GM12878 (cell line): ENCODE measurements at regions not wholly inside any gene's neighbourhood (a gene's known extent, or its start where the extent isn't known, plus 50 kb on each side); places are given as distances from the start of the nearest gene placed in this dataset.
A peak's percentile ranks its signal among the peaks of the same experiment; 100 is the strongest.

ENCODE experiments used
- ATAC-seq: fragments of 200-7000 bp; cut with Tn5 transposase; 3 replicates; pipeline ENCODE4 v1.9.1; 2020; ENCODE audit warnings: mild to moderate bottlenecking, moderate library complexity
- BruUV-seq: library from RNA; stranded (reverse); fragments of 400-500 nt; replicated peaks from 2 replicates; lab custom pipeline; 2021; lab: Mats Ljungman, UMichigan
- CTCF ChIA-PET: fragments of 300-600 bp; sonication (Branson Sonifier 250); formaldehyde crosslinking; extraction: SDS; loops from one replicate; lab custom pipeline; 2021; ENCODE audit warnings: inconsistent platforms; lab: Yijun Ruan, JAX
- POLR2A ChIA-PET: fragments of 350-600 bp; formaldehyde crosslinking; extraction: SDS; loops from one replicate; lab custom pipeline; 2021; ENCODE audit warnings: inconsistent platforms; lab: Charles Lee
- RAD21 ChIA-PET: fragments of 300-600 bp; sonication (Branson Sonifier 250); formaldehyde crosslinking; loops from one replicate; lab custom pipeline; 2023; ENCODE audit warnings: antibody characterized with exemption; ENCODE audit not compliant: unreplicated experiment; lab: Charles Lee
- SMC1A ChIA-PET: fragments of 300-600 bp; sonication (Branson Sonifier 250); formaldehyde crosslinking; loops from one replicate; lab custom pipeline; 2023; ENCODE audit not compliant: unreplicated experiment, uncharacterized antibody; lab: Charles Lee
- DNase-seq: peaks from one replicate; pipeline ENCODE4 v3.0.0-alpha.2; 2011; ENCODE audit warnings: low read depth, low spot score
- FAIRE-seq: peaks from 3 replicates; lab custom pipeline; 2011; peaks lifted over from hg19 to GRCh38; lab: Jason Lieb, UNC
- H2AFZ ChIP-seq: 2 replicates; pipeline ENCODE4 v1.6.0; 2011; ENCODE audit warnings: low read depth, low read length, control low read depth; ENCODE audit not compliant: control insufficient read depth
- H3K27ac ChIP-seq: 2 replicates; pipeline ENCODE4 v1.5.1; 2011; ENCODE audit warnings: control low read depth; ENCODE audit not compliant: control insufficient read depth, insufficient read depth
- H3K27me3 ChIP-seq, 2 experiments: replicated peaks in 1 of 2; 2 replicates each; pipeline versions ENCODE4 v1.6.0 to v1.6.1; 2011; ENCODE audit warnings: low read length in 1 of 2; ENCODE audit not compliant: control insufficient read depth in 2 of 2, insufficient read depth in 2 of 2
- H3K36me3 ChIP-seq, 2 experiments: 2 replicates each; pipeline ENCODE4 v1.5.1; 2011; ENCODE audit warnings: low read length in 1 of 2; ENCODE audit not compliant: control insufficient read depth in 2 of 2, insufficient read depth in 2 of 2
- H3K4me1 ChIP-seq: 2 replicates; pipeline ENCODE4 v1.6.1; 2011; ENCODE audit warnings: mild to moderate bottlenecking, low read length, moderate library complexity, mixed read lengths; ENCODE audit not compliant: control insufficient read depth, insufficient read depth
- H3K4me2 ChIP-seq: 2 replicates; pipeline ENCODE4 v1.6.0; 2011; ENCODE audit warnings: control low read depth; ENCODE audit not compliant: control insufficient read depth, insufficient read depth
- H3K4me3 ChIP-seq: fragments of 200-600 bp; sonication (generic); 2 replicates; pipeline ENCODE4 v1.5.1; 2016
- H3K79me2 ChIP-seq: 2 replicates; pipeline ENCODE4 v1.6.0; 2011; ENCODE audit warnings: low read length; ENCODE audit not compliant: control insufficient read depth, insufficient read depth
- H3K9ac ChIP-seq: 2 replicates; pipeline ENCODE4 v1.8.0; 2011; ENCODE audit warnings: low read length, control low read depth, mixed read lengths; ENCODE audit not compliant: control insufficient read depth, insufficient read depth
- H3K9me3 ChIP-seq: replicated peaks from 3 replicates; pipeline ENCODE4 v1.5.1; 2011; ENCODE audit warnings: mild to moderate bottlenecking, low read length; ENCODE audit not compliant: control insufficient read depth, insufficient read depth
- H4K20me1 ChIP-seq: 2 replicates; pipeline ENCODE4 v1.6.0; 2011; ENCODE audit not compliant: control insufficient read depth, insufficient read depth
- CBFB ChIP-seq: IDR thresholded peaks from 2 replicates; pipeline ENCODE4 v1.6.1; 2016; ENCODE audit warnings: antibody characterized with exemption, low read depth
- CBX3 ChIP-seq: fragments of 200-600 bp; sonication (generic); IDR thresholded peaks from 2 replicates; pipeline ENCODE4 v1.6.1; 2016; ENCODE audit warnings: low read depth, borderline replicate concordance
- E4F1 ChIP-seq: fragments of 450-650 bp; IDR thresholded peaks from 2 replicates; pipeline ENCODE4 v1.6.1; 2018; ENCODE audit warnings: borderline replicate concordance, mild to moderate bottlenecking; ENCODE audit not compliant: partially characterized antibody
- POLR2AphosphoS5 ChIP-seq: IDR thresholded peaks from 2 replicates; pipeline ENCODE4 v1.6.1; 2011; ENCODE audit warnings: mild to moderate bottlenecking, low read length, inconsistent platforms
- PRDM15 ChIP-seq: fragments of 450-650 bp; formaldehyde crosslinking; IDR thresholded peaks from 2 replicates; pipeline ENCODE4 v1.4.0; 2020; ENCODE audit warnings: mild to moderate bottlenecking, moderate library complexity
- RCOR1 ChIP-seq: conservative IDR thresholded peaks from 2 replicates; pipeline ENCODE4 v1.6.1; 2012; ENCODE audit warnings: low read depth, low read length, improper control_type of control experiment
- SMAD5 ChIP-seq: IDR thresholded peaks from 2 replicates; pipeline ENCODE4 v1.6.1; 2016; ENCODE audit warnings: antibody characterized with exemption, low read depth
- WGBS: methylation state at CpG from one replicate; pipeline ENCODE4 v1.1.6; 2016; ENCODE audit warnings: low lambda C conversion rate; ENCODE audit not compliant: insufficient replicate concordance, insufficient coverage; ENCODE audit errors: missing lambda C conversion rate; 5-methylcytosine and 5-hydroxymethylcytosine counted together
- in situ Hi-C: fragments of 300-500 bp; cut with MboI; formaldehyde crosslinking; loops from 9 replicates; pipeline ENCODE4 v1.14.3; 2018; ENCODE audit warnings: mixed read lengths
- intact Hi-C: fragments of 100-400 bp; cut with micrococcal nuclease; formaldehyde crosslinking; loops from one replicate; pipeline ENCODE4 v1.14.2; 2022; ENCODE audit not compliant: unreplicated experiment

- TF ChIP-seq PRDM15 (CRISPR knock-in tag): no peak
- no peak for TF ChIP-seq POLR2AphosphoS5
- no peak for TF ChIP-seq CBFB
- no peak for TF ChIP-seq E4F1
- TF ChIP-seq SMAD5: no peak
- no peak for TF ChIP-seq CBX3
Measured at GRCh38 chr6:74610352-74610751, 595.5 kb downstream of the COL12A1 start (continued).

GRCh38 chr6:74609871-74610270 is 596.0 kb downstream of the COL12A1 start:
- SMC1A ChIA-PET: interaction anchor here (1.2 to 1.3 kb wide), 2 partner anchors 10 to 25 kb away, joined by 3 to 5 read pairs; no protein-coding TSS in a partner anchor
- no peak for DNase-seq
- Histone ChIP-seq H2AFZ (no peak overlapping the region), H3K27me3 (no peaks in the 10 kb centered on the region), H3K4me2 (no peak overlapping the region), H3K79me2 (no peaks in the 10 kb centered on the region), H3K4me3 (no peak overlapping the region), H3K9ac (no peak overlapping the region), H3K36me3 (no peaks in the 10 kb centered on the region), H3K9me3 (no peaks in the 10 kb centered on the region), H4K20me1 (no peaks in the 10 kb centered on the region), H3K27ac (no peak overlapping the region), H3K4me1 (no peaks in the 10 kb centered on the region)
- intact Hi-C loops: no loop called here
- in situ Hi-C loops: no loop called here
- no peak for TF ChIP-seq RCOR1
- FAIRE-seq: no peak
- ATAC-seq: peak; percentile 20; the same call in 1 of the 3 replicates
- POLR2A ChIA-PET: no interaction called here
- RAD21 ChIA-PET: interaction anchor here (2.2 kb wide), 1 partner anchor 201 kb away, joined by 5 read pairs; no protein-coding TSS in a partner anchor
- no TSS peak for BruUV-seq
- 12% methylated on average over 1 of the region's 1 CpG for WGBS
- CTCF ChIA-PET: no interaction called here
